ENCODE measurements at regions not wholly inside any gene's neighbourhood (a gene's known extent, or its start where the extent isn't known, plus 50 kb on each side); places are given as distances from the start of the nearest gene placed in this dataset.

GRCh38 chr3:135915206-135915605 lies 50.3 kb upstream of the PPP2R3A start:
- 64 to 75% (median 67%) methylated on average over 2 of the region's 2 CpGs for WGBS, 5 donors
- no peak for DNase-seq
- no peaks in the 10 kb centered on the region for H3K27me3 ChIP-seq (replicated peaks in 1 of 7)
- no peak overlapping the region for H3K4me3 ChIP-seq
- H3K36me3 ChIP-seq: no peaks in the 10 kb centered on the region
- TF ChIP-seq CTCF (IDR thresholded peaks at IDR 0.05 in 8 of 11, conservative IDR thresholded peaks at IDR 0.05 in 3 of 11) (no peak), POLR2A (IDR thresholded peaks at IDR 0.05) (no peak), POLR2AphosphoS5 (IDR thresholded peaks at IDR 0.05) (no peak)
- no peaks in the 10 kb centered on the region for H3K4me1 ChIP-seq
- no peaks in the 10 kb centered on the region for H3K9me3 ChIP-seq
- intact Hi-C loops (cut with DNase I; ENCODE audit: low total_unique reads): no loop called here
- no peak overlapping the region for H3K27ac ChIP-seq

Data from spleen (tissue), 11 donors.